OCI-LY7 (cell line): ENCODE measurements at regions not wholly inside any gene's neighbourhood (a gene's known extent, or its start where the extent isn't known, plus 50 kb on each side); places are given as distances from the start of the nearest gene placed in this dataset.

Experiments used
- BruUV-seq: library from RNA; stranded (reverse); fragments of 400-500 nt; replicated peaks from 2 replicates; lab custom pipeline; 2021; lab: Mats Ljungman, UMichigan
- CTCF ChIA-PET: fragments of 300-600 bp; sonication (Branson Sonifier 250); formaldehyde crosslinking; loops from one replicate; lab custom pipeline; 2022; ENCODE audit warnings: antibody characterized with exemption; ENCODE audit not compliant: unreplicated experiment; lab: Charles Lee
- POLR2A ChIA-PET: fragments of 300-600 bp; sonication (Branson Sonifier 250); formaldehyde crosslinking; loops from one replicate; lab custom pipeline; 2022; ENCODE audit warnings: antibody characterized with exemption; lab: Charles Lee
- DNase-seq: peaks from one replicate; pipeline ENCODE4 v3.0.0-alpha.2; 2015; ENCODE audit warnings: low spot score
- H2AFZ ChIP-seq: fragments of 200-600 bp; sonication (generic), shearing (Covaris generic); 2 replicates; pipeline ENCODE4 v1.6.1; 2014; ENCODE audit warnings: mild to moderate bottlenecking, antibody characterized with exemption, low read length, moderate library complexity
- H3K27ac ChIP-seq: fragments of 200-600 bp; sonication (generic); 2 replicates; pipeline ENCODE4 v1.5.1; 2014; ENCODE audit warnings: mixed run types, low read depth, mild to moderate bottlenecking, moderate library complexity, low read length, inconsistent platforms; ENCODE audit not compliant: poor library complexity, severe bottlenecking
- H3K36me3 ChIP-seq: fragments of 200-600 bp; sonication (generic); 2 replicates; pipeline ENCODE4 v1.6.1; 2014; ENCODE audit warnings: mild to moderate bottlenecking, antibody characterized with exemption, low read length, moderate library complexity, mixed read lengths; ENCODE audit not compliant: insufficient read depth
- H3K4me1 ChIP-seq: fragments of 200-600 bp; sonication (generic); 2 replicates; pipeline ENCODE4 v1.5.1; 2014; ENCODE audit warnings: mild to moderate bottlenecking, low read length; ENCODE audit not compliant: insufficient read depth, poor library complexity, severe bottlenecking
- H3K4me2 ChIP-seq: fragments of 200-600 bp; sonication (generic); 2 replicates; pipeline ENCODE4 v1.6.1; 2014; ENCODE audit warnings: mild to moderate bottlenecking, low read length
- H3K4me3 ChIP-seq: fragments of 200-600 bp; sonication (generic); 2 replicates; pipeline ENCODE4 v1.5.1; 2014; ENCODE audit warnings: mild to moderate bottlenecking, low read depth, low read length; ENCODE audit not compliant: poor library complexity, severe bottlenecking
- H3K79me2 ChIP-seq: fragments of 200-600 bp; sonication (generic); 2 replicates; pipeline ENCODE4 v1.6.1; 2016; ENCODE audit warnings: low read depth, mild to moderate bottlenecking, low read length, moderate library complexity, mixed read lengths; ENCODE audit not compliant: insufficient read depth
- H3K9me2 ChIP-seq: fragments of 200-600 bp; sonication (generic); 2 replicates; pipeline ENCODE4 v1.6.1; 2016; ENCODE audit warnings: mild to moderate bottlenecking, low read length, mixed read lengths; ENCODE audit not compliant: insufficient read depth
- H3K9me3 ChIP-seq: fragments of 200-600 bp; sonication (generic); 2 replicates; pipeline ENCODE4 v1.6.1; 2014; ENCODE audit warnings: mild to moderate bottlenecking, mixed run types, low read length, mixed read lengths
- H4K20me1 ChIP-seq: fragments of 200-600 bp; sonication (generic); 2 replicates; pipeline ENCODE4 v1.6.1; 2014; ENCODE audit warnings: mild to moderate bottlenecking, antibody characterized with exemption, low read length, moderate library complexity, mixed read lengths; ENCODE audit not compliant: insufficient read depth
- EZH2phosphoT487 ChIP-seq: fragments of 200-600 bp; sonication (generic); IDR thresholded peaks from 2 replicates; pipeline ENCODE4 v1.6.1; 2018; ENCODE audit warnings: low read depth, borderline replicate concordance, mild to moderate bottlenecking, mixed run types, antibody characterized with exemption, low read length, moderate library complexity, mixed read lengths
- intact Hi-C: fragments of 100-400 bp; cut with micrococcal nuclease; formaldehyde crosslinking; loops from one replicate; pipeline ENCODE4 v1.10.0; 2022; ENCODE audit not compliant: unreplicated experiment
- TF ChIP-seq, protein P1 (sequence below): fragments of 200-600 bp; sonication (generic); conservative IDR thresholded peaks from 2 replicates; pipeline ENCODE4 v1.5.1; 2014; ENCODE audit warnings: mild to moderate bottlenecking, antibody characterized with exemption, low read length, moderate library complexity, mixed read lengths

GRCh38 chr1:58047265-58047858 lies 499.2 kb downstream of the OMA1 start:
- H3K27ac ChIP-seq, result no peak overlapping the region
- peak; percentile 33 for DNase-seq
- BruUV-seq, result no TSS peak
- no peak overlapping the region for H3K4me3 ChIP-seq
- H3K36me3 ChIP-seq, result no peaks in the 10 kb centered on the region
- TF ChIP-seq, protein P1, sequence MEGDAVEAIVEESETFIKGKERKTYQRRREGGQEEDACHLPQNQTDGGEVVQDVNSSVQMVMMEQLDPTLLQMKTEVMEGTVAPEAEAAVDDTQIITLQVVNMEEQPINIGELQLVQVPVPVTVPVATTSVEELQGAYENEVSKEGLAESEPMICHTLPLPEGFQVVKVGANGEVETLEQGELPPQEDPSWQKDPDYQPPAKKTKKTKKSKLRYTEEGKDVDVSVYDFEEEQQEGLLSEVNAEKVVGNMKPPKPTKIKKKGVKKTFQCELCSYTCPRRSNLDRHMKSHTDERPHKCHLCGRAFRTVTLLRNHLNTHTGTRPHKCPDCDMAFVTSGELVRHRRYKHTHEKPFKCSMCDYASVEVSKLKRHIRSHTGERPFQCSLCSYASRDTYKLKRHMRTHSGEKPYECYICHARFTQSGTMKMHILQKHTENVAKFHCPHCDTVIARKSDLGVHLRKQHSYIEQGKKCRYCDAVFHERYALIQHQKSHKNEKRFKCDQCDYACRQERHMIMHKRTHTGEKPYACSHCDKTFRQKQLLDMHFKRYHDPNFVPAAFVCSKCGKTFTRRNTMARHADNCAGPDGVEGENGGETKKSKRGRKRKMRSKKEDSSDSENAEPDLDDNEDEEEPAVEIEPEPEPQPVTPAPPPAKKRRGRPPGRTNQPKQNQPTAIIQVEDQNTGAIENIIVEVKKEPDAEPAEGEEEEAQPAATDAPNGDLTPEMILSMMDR, result peak; percentile 82
- no peak for TF ChIP-seq EZH2phosphoT487
- no peak overlapping the region for H3K4me2 ChIP-seq
- H3K9me3 ChIP-seq, result no peaks in the 10 kb centered on the region
- H3K79me2 ChIP-seq, result no peaks in the 10 kb centered on the region
- POLR2A ChIA-PET, result no interaction called here
- no peaks in the 10 kb centered on the region for H4K20me1 ChIP-seq
- CTCF ChIA-PET, result no interaction called here
- H3K9me2 ChIP-seq, result no peaks in the 10 kb centered on the region
- intact Hi-C loops, result loop anchor here (2.0 kb wide), 1 partner anchor 1215 kb away; no protein-coding TSS in a partner anchor
- H2AFZ ChIP-seq, result no peak overlapping the region
- H3K4me1 ChIP-seq, result no peaks in the 10 kb centered on the region

DNA sequence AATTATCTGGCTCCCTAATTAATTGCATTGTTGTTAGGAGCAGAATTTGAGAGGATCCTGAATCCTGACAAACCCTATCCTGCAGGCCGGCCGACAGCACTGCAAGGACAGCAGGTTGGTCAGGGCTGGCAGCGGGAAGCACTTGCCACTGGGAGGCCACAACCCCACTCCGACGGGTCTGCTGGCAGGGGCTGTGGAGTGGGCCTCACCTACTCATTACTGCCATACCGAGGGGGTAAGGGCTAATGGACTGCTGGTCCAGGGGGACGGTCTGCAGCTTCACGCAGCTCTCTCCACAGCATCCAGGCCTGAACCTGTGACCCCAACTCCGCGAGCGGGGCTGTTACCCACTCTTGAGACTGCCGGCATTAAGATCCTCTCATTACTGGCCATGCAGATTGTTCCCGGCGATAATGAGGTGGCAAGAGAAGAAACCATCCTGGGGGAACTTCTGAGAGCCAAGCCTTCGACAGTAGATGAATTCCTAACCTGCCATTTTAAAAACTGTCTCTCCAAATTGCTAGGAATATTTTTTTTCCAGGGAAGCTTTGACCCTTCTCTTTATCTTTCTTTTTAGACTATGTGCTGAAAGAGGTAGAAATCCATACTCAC lies 501.3 kb downstream of the OMA1 start:
- Histone ChIP-seq H3K9me3 (no peaks in the 10 kb centered on the region), H3K4me2 (no peak overlapping the region), H3K9me2 (no peaks in the 10 kb centered on the region), H3K4me3 (no peak overlapping the region), H3K36me3 (no peaks in the 10 kb centered on the region), H3K4me1 (no peaks in the 10 kb centered on the region), H4K20me1 (no peaks in the 10 kb centered on the region), H2AFZ (no peak overlapping the region), H3K79me2 (no peaks in the 10 kb centered on the region), H3K27ac (no peak overlapping the region)
- CTCF ChIA-PET, result no interaction called here
- POLR2A ChIA-PET, result no interaction called here
- intact Hi-C loops, result no loop called here
- TF ChIP-seq, protein P1, result no peak
- TF ChIP-seq EZH2phosphoT487, result no peak
- DNase-seq, result no peak
- no TSS peak for BruUV-seq

- Histone ChIP-seq H3K4me3 (no peak overlapping the region), H3K4me1 (no peaks in the 10 kb centered on the region), H2AFZ (no peak overlapping the region), H3K79me2 (no peaks in the 10 kb centered on the region), H4K20me1 (no peaks in the 10 kb centered on the region), H3K9me2 (no peaks in the 10 kb centered on the region), H3K27ac (no peak overlapping the region), H3K9me3 (no peaks in the 10 kb centered on the region), H3K36me3 (no peaks in the 10 kb centered on the region), H3K4me2 (no peak overlapping the region)
- intact Hi-C loops, result no loop called here
- DNase-seq, result no peak
- POLR2A ChIA-PET, result no interaction called here
- no TSS peak for BruUV-seq
- TF ChIP-seq, protein P1, result no peak
- TF ChIP-seq EZH2phosphoT487, result no peak
- CTCF ChIA-PET, result no interaction called here
Observed at GRCh38 chr1:58041621-58042020, 504.9 kb downstream of the OMA1 start.
